OCI-LY3 (cell line): ENCODE measurements at regions not wholly inside any gene's neighbourhood (a gene's known extent, or its start where the extent isn't known, plus 50 kb on each side); places are given as distances from the start of the nearest gene placed in this dataset.

Experiments
- H2AFZ ChIP-seq: fragments of 200-600, 300-600 bp; shearing (Covaris generic); 2 replicates; pipeline ENCODE4 v1.6.0; 2014; ENCODE audit warnings: antibody characterized with exemption, low read depth, low read length
- H3K27ac ChIP-seq: fragments of 200-600, 300-600 bp; sonication (generic); 2 replicates; pipeline ENCODE4 v1.5.1; 2014; ENCODE audit warnings: mild to moderate bottlenecking, low read length, moderate library complexity, mixed read lengths
- H3K27me3 ChIP-seq: fragments of 200-600, 300-600 bp; sonication (generic); 2 replicates; pipeline ENCODE4 v1.6.1; 2014; ENCODE audit warnings: low read depth, low read length, mixed read lengths
- H3K36me3 ChIP-seq: fragments of 200-600, 300-600 bp; sonication (generic); replicated peaks from 2 replicates; pipeline ENCODE3; 2014; ENCODE audit warnings: low read depth, low read length, mixed read lengths
- H3K4me1 ChIP-seq: fragments of 300-600, 200-600 bp; sonication (generic); 2 replicates; pipeline ENCODE4 v1.6.1; 2014; ENCODE audit warnings: low read length, mixed read lengths
- H3K4me2 ChIP-seq: fragments of 200-600, 300-600 bp; sonication (generic); 2 replicates; pipeline ENCODE4 v1.6.1; 2014; ENCODE audit warnings: low read length, mixed read lengths
- H3K4me3 ChIP-seq: fragments of 300-600, 200-600 bp; sonication (generic); 2 replicates; pipeline ENCODE4 v1.5.1; 2014; ENCODE audit warnings: antibody characterized with exemption, mild to moderate bottlenecking, low read length, moderate library complexity
- H3K79me2 ChIP-seq: fragments of 300-600, 200-600 bp; shearing (Covaris generic); 2 replicates; pipeline ENCODE4 v1.6.1; 2014; ENCODE audit warnings: mild to moderate bottlenecking, low read length, mixed read lengths
- H3K9ac ChIP-seq: fragments of 300-600, 200-600 bp; shearing (Covaris generic); 2 replicates; pipeline ENCODE4 v1.6.0; 2014; ENCODE audit warnings: mild to moderate bottlenecking, low read length, moderate library complexity
- H3K9me3 ChIP-seq: fragments of 200-600, 300-600 bp; shearing (Covaris generic); 2 replicates; pipeline ENCODE4 v1.6.1; 2014; ENCODE audit warnings: low read length, mixed read lengths; ENCODE audit not compliant: insufficient read depth
- H4K20me1 ChIP-seq: fragments of 200-600, 300-600 bp; sonication (generic); 2 replicates; pipeline ENCODE4 v1.6.1; 2016; ENCODE audit warnings: low read length, mixed read lengths; ENCODE audit not compliant: insufficient read depth
- EZH2phosphoT487 ChIP-seq: fragments of 200-600 bp; shearing (Covaris generic); IDR thresholded peaks from 2 replicates; pipeline ENCODE4 v1.6.1; 2018; ENCODE audit warnings: antibody characterized with exemption, mixed run types, low read depth
- TF ChIP-seq, protein P1 (sequence below): fragments of 200-600, 300-600 bp; sonication (generic); IDR thresholded peaks from 2 replicates; pipeline ENCODE4 v1.5.1; 2014; ENCODE audit warnings: antibody characterized with exemption, low read length, low read depth

GRCh38 chr6:157727629-157728182 is 95.3 kb upstream of the SNX9 start:
- Histone ChIP-seq H3K27me3 (peaks cover 19% of the 10 kb centered on the region), H3K4me3 (no peak overlapping the region), H3K4me2 (no peak overlapping the region), H3K4me1 (no peaks in the 10 kb centered on the region), H4K20me1 (no peaks in the 10 kb centered on the region), H3K27ac (no peak overlapping the region), H3K36me3 (no peaks in the 10 kb centered on the region), H2AFZ (no peak overlapping the region), H3K9ac (no peak overlapping the region), H3K79me2 (no peaks in the 10 kb centered on the region), H3K9me3 (no peaks in the 10 kb centered on the region)
- TF ChIP-seq EZH2phosphoT487: no peak
- TF ChIP-seq, protein P1, sequence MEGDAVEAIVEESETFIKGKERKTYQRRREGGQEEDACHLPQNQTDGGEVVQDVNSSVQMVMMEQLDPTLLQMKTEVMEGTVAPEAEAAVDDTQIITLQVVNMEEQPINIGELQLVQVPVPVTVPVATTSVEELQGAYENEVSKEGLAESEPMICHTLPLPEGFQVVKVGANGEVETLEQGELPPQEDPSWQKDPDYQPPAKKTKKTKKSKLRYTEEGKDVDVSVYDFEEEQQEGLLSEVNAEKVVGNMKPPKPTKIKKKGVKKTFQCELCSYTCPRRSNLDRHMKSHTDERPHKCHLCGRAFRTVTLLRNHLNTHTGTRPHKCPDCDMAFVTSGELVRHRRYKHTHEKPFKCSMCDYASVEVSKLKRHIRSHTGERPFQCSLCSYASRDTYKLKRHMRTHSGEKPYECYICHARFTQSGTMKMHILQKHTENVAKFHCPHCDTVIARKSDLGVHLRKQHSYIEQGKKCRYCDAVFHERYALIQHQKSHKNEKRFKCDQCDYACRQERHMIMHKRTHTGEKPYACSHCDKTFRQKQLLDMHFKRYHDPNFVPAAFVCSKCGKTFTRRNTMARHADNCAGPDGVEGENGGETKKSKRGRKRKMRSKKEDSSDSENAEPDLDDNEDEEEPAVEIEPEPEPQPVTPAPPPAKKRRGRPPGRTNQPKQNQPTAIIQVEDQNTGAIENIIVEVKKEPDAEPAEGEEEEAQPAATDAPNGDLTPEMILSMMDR: no peak

- Histone ChIP-seq H3K36me3 (no peaks in the 10 kb centered on the region), H3K27ac (no peak overlapping the region), H3K4me2 (no peak overlapping the region), H2AFZ (no peak overlapping the region), H4K20me1 (no peaks in the 10 kb centered on the region), H3K9me3 (no peaks in the 10 kb centered on the region), H3K4me1 (no peaks in the 10 kb centered on the region), H3K79me2 (no peaks in the 10 kb centered on the region), H3K4me3 (no peak overlapping the region), H3K27me3 (peaks cover 16% of the 10 kb centered on the region), H3K9ac (no peak overlapping the region)
- TF ChIP-seq, protein P1: no peak
- TF ChIP-seq EZH2phosphoT487: no peak
Measured at GRCh38 chr6:157728183-157728881, 94.7 kb upstream of the SNX9 start.

GRCh38 chr6:157731221-157731620 is 91.8 kb upstream of the SNX9 start:
- H3K36me3 ChIP-seq: no peaks in the 10 kb centered on the region

GRCh38 chr6:157732007-157732406 is 91.0 kb upstream of the SNX9 start:
- Histone ChIP-seq H3K36me3 (no peaks in the 10 kb centered on the region), H3K79me2 (no peaks in the 10 kb centered on the region), H3K27ac (no peak overlapping the region), H3K9ac (no peak overlapping the region), H3K4me3 (no peak overlapping the region), H3K4me1 (no peaks in the 10 kb centered on the region), H3K4me2 (no peak overlapping the region), H3K27me3 (peaks cover 2% of the 10 kb centered on the region; the same call in 1 of the 2 replicates), H3K9me3 (no peaks in the 10 kb centered on the region), H4K20me1 (no peaks in the 10 kb centered on the region), H2AFZ (no peak overlapping the region)
- no peak for TF ChIP-seq EZH2phosphoT487
- TF ChIP-seq, protein P1: no peak

More at GRCh38 chr6:157731221-157731620, 91.8 kb upstream of the SNX9 start:
- TF ChIP-seq EZH2phosphoT487: no peak
- TF ChIP-seq, protein P1: no peak
- Histone ChIP-seq H3K27ac (no peak overlapping the region), H3K4me1 (no peaks in the 10 kb centered on the region), H3K9me3 (no peaks in the 10 kb centered on the region), H2AFZ (no peak overlapping the region), H3K4me3 (no peak overlapping the region), H4K20me1 (no peaks in the 10 kb centered on the region), H3K4me2 (no peak overlapping the region), H3K27me3 (peaks cover 2% of the 10 kb centered on the region; the same call in 1 of the 2 replicates), H3K9ac (no peak overlapping the region), H3K79me2 (no peaks in the 10 kb centered on the region)
